Upper lobe of left lung (tissue), 6 donors: ENCODE measurements at regions not wholly inside any gene's neighbourhood (a gene's known extent, or its start where the extent isn't known, plus 50 kb on each side); places are given as distances from the start of the nearest gene placed in this dataset.
A peak's percentile ranks its signal among the peaks of the same experiment; 100 is the strongest.
"Not testable (repeated sequence)": the region's sequence is repeated elsewhere in the genome, so short reads cannot be mapped to it uniquely, and the experiment has no call there.

ENCODE experiments used
- ATAC-seq, 2 donors: fragments of 200-7000 bp; cut with Tn5 transposase; one replicate each; pipeline ENCODE4 v1.9.1; 2022; ENCODE audit warnings: mild to moderate bottlenecking in 2 of 2, moderate library complexity in 2 of 2; ENCODE audit not compliant: low FRiP score in 2 of 2
- DNase-seq, 2 donors: peaks; one replicate each; pipeline ENCODE4 v3.0.0-alpha.2; 2019 to 2020
- H3K27ac ChIP-seq, 4 donors: fragments of 200-600 bp; sonication (generic); one replicate each; pipeline ENCODE4 v1.5.1; 2016 to 2019
- H3K27me3 ChIP-seq, 4 donors: fragments of 200-600 bp; sonication (generic); one replicate each; pipeline ENCODE4 v1.5.1; 2017 to 2019
- H3K36me3 ChIP-seq, 4 donors: fragments of 200-600 bp; sonication (generic); one replicate each; pipeline ENCODE4 v1.5.1; 2016 to 2019
- H3K4me1 ChIP-seq, 4 donors: fragments of 200-600 bp; sonication (generic); one replicate each; pipeline ENCODE4 v1.5.1; 2018 to 2019
- H3K4me3 ChIP-seq, 4 donors: fragments of 200-600 bp; sonication (generic); one replicate each; pipeline ENCODE4 v1.5.1; 2017 to 2019; ENCODE audit warnings: mild to moderate bottlenecking in 2 of 4, moderate library complexity in 1 of 4
- H3K9me3 ChIP-seq, 4 donors: fragments of 200-600 bp; sonication (generic); one replicate each; pipeline ENCODE4 v1.5.1; 2018 to 2019
- WGBS, 2 donors: methylation state at CpG; one replicate each; pipeline ENCODE4 v1.1.5; 2017 to 2018; 5-methylcytosine and 5-hydroxymethylcytosine counted together
- small RNA-seq, 4 donors: library from RNA; depleted of rRNA; stranded (forward); fragments of <200 nt; gene quantifications; one replicate each; pipeline ENCODE3, GENCODE V24; 2016
- donor health status: DM: no; HTN: no; CAD: no; lungs with moderate emphysema.
- donor health status: DM: no; HTN: yes; CAD: no; lungs with severe emphysema.

- H3K27me3 ChIP-seq, H3K9me3 ChIP-seq, H3K27ac ChIP-seq, ATAC-seq, H3K4me1 ChIP-seq, H3K36me3 ChIP-seq, H3K4me3 ChIP-seq: not testable (repeated sequence)
- 93% methylated on average over 5 of the region's 10 CpGs; no CpG with 5 or more reads in 1 of the 2 donors for WGBS, 2 donors
- DNase-seq, result peak in 1 of 2 donors; percentile 45
Observed at GRCh38 chr22:18787529-18787928, 118.6 kb upstream of the DGCR6 start.

GRCh38 chr22:18810379-18810778 is 95.7 kb upstream of the DGCR6 start:
- WGBS, 2 donors, result no CpG with 5 or more reads among the region's 8 CpGs
- H3K4me3 ChIP-seq, H3K27me3 ChIP-seq, ATAC-seq, DNase-seq, H3K36me3 ChIP-seq, H3K27ac ChIP-seq, H3K9me3 ChIP-seq, H3K4me1 ChIP-seq: not testable (repeated sequence)

GRCh38 chr22:18819064-18819463 is 87.1 kb upstream of the DGCR6 start:
- H3K36me3 ChIP-seq, H3K4me3 ChIP-seq, H3K27ac ChIP-seq, H3K4me1 ChIP-seq, ATAC-seq, DNase-seq, H3K9me3 ChIP-seq, H3K27me3 ChIP-seq: not testable (repeated sequence)
- 86 to 94% methylated on average over 2 to 4 of the region's 4 CpGs for WGBS, 2 donors

Small RNAs in the stretch of these regions (small RNA-seq; reads per million reads assigned to genes)
- 0 reads per million in 4 donors for gene AC008132.2
